Stimulated activated CD8-positive, alpha-beta memory T cell treated with anti-CD3 and anti-CD28 coated beads, Interleukin-15, amount 100 ng/mL, for 1 hour (primary cell): ENCODE measurements at regions not wholly inside any gene's neighbourhood (a gene's known extent, or its start where the extent isn't known, plus 50 kb on each side); places are given as distances from the start of the nearest gene placed in this dataset.
"Not testable (repeated sequence)": the region's sequence is repeated elsewhere in the genome, so short reads cannot be mapped to it uniquely, and the experiment has no call there.

Source experiments
- DNase-seq: peaks from one replicate; pipeline ENCODE4 v3.0.0-alpha.2; 2020; ENCODE audit warnings: low read depth

DNA sequence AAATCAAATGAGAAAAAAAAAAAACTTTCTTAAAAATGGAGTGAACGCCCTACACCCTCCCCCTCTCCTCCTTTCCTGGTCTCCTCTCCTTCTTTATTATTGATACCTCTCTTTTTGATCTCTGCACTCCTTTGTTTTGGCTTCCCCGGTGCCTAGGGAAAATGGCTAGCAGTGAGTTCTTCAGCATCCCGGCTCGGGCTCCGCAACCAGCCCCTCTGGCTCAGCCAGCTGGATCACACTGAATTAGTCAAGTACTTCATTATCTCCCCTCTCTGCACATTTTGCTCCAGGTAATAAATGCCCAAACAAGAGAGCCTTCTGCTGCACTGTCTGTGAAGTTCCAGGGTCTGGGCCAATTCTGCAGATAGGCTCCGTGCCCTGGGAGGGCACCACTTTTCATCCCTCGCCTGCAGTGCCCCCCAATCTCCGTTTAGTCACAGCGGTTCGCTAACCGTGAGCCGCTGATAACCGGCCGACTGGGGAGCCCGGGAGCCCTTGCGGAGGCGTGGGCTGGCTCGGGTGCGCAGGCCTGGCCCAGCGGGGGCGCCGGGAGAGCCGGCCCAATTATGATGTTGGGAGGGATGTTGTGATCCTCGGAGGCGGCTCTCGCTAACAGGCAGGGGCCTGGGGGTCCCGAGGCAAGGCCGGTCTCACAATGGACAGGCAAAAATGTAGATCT lies 301.9 kb downstream of the TFAP2A start:
- DNase-seq: no peak

DNA sequence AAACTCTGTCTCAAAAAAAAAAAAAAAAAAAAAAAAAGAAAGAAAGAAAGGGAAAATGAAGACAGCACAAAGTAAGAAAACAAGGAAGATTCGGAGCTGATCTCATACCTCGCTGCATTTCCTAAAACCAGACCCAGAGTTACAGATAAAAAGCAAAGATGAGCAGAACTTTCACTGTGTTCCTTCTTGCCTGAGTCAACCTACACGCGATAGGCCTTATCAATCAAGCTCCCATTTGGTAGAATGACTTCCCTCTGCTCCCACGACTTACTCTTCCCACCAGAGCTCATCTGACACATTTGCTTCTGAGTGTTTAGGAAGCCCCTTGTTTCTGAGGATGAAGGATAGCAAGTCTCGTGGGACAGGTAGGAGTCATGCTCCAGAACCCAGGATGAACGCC lies 302.9 kb downstream of the TFAP2A start:
- no peak for DNase-seq

DNA sequence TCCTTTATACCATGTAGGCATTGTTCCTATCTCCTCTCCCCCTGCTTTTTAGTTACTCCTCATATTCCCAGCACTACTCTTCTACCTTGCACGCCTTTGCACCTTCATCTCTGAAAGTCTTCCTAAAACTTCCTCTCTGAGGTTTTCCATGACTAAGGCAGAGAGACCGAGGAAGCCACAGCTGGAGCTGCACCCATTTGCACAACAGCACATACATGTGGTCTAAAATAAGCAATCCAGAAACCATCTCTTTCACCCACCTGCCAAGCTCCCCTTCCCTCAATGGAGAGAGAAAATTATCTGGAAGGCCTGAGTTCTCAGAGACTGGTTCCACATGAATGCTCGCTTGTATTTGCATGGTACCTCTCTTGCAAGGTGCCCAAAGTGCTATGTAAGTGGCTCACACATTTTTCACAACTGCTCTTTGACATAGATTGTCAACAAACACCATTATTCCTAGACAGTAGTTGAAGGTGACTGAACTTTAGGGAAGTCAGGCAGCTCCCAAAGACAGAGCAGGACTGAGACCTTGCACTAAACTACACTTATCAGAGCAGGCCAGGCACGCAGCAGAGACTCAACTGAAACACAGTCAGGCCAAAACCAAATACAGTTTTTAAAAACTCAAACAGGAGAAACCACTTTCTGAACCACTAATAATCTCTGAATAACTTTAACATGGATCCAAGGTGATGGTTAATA lies 313.2 kb downstream of the TFAP2A start:
- DNase-seq: no peak

DNA sequence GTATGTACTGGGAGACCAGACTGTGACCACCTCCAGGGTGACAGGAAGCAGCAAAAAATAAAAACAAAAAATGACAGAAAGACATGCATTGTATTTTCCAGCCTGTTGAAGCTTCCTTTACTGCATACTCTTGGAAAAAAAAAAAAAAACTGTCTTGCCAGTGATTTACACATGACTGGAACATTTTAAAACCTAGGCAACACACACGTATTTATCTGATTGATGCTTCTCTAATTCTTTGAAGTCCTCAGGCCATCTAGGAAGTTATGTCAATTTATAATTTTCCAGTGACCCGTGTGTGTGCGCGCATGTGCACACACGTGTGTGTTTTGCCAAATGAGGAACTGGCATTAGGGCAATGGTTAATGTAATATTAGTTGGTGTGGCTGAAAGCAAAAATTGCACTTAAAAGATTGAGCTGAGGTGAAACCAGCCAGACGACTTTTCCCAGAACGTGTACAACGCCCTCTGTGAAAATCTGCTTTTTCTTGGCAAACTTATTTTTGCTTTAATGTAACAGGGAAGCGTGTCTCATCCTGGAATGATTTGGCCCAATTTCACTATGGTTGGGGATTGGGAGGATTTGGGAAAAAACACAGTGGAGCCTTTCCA lies 315.2 kb downstream of the TFAP2A start:
- DNase-seq: no peak

DNA sequence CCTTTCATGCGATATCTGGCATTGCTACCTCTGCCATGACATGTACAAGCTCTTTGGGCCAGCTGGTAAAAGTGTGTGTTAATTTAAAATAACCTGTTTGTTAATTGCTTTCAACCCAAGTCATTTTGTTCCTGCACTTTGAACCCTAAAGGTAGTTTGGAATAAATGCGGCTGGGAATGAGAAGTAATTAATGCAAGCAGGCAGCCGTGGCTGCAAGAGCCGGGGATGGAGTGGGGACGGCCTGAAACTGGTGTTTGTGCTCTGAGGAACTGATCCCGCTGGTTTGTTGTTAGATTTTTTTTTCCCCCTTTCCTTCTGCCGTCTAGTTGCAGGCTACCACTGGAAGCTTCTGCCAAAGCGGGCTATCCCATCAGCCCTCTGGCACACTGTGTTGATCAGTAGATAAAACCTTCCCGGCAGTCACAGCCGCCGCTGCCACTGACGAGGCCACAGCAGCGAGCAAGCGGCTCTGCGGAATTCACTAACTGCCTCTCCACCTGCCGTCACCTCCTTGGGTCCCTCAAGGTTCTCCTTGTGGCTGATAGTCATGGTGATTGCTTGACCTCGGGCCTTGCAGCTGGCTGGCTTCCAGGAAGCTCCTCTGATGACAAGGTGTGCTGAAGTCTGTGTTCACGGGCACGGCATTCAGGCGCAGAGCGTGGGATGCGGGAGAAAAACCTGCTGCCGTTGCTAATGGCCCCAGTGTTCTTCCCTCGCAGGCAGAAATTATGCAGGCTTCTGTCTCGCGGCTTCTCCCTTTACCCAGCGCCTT lies 315.9 kb downstream of the TFAP2A start:
- no peak for DNase-seq

DNA sequence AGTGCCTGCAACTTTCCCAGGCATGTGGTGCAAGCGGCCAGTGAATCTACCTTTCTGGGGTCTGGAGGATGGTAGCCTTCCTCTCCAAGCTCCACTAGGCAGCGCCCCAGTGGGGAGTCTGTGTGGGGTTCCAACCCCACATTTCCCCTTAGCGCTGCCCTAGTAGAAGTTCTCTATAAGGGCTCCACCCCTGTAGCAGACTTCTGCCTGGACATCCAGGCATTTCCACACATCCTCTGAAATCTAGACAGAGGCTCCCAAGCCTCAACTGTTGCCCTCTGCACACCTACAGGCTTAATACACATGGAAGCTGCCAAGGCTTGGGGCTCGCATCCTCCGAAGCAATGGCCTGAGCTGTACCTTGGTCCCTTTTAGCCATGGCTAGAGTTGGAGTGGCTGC lies 321.6 kb downstream of the TFAP2A start:
- DNase-seq: no peak

DNA sequence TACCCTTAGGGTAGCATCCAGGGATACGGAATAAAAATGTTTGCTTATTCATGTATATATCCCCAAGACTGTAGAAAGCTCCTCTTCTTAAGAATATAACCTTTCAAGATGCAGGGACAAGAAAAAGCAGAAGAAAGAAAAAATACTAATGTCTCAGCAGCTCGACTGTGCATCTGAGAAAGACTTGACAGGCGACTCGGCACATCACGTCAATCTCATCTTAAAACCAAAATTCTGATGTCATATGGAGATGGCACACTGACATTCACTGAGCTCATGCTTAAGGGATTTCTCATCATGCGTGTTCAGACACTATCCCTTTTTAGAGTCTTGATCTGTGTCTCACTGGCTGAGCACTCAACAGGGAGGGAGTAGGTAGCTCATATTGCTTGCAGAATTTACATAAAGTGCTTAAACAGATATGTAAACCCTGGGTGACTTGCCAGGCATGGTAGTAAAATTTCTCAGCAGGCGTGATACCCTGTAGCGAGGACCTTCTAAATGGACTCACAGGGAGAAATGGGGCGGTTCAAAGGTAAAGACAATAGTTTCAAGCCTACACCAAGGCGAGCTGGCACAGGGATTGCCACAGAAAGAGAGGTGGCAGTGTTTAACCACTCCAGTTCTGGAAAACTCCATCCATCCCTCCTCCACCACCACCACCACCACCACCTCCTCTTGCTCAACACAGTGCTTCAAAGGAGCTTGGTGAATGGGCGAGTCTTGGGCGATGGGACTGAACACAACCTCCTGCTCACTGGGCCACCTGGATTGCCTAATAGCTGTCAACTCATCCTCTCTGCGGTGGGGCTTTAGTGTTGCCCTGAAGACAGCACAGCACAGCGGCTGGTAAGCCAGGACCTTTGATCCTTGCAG lies 330.5 kb downstream of the TFAP2A start:
- DNase-seq: no peak

DNA sequence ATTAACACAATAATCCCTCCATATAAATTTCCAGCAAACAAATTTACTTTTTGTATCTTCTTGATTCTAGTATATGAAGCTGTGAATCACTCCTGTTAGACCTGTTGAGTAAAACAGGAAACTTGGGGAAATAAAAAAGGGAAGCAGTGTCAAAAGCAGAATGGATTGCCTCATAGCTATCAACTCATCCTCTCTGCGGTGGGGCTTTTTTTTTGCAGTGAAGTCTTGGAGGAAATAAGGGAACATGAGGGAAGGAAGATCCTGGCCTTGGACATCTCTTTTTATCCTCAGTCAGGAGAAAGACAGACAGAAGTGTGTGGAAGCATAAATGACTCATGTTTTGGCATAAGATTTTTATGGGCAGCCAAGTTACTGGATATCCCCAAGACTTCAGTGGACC lies 332.5 kb downstream of the TFAP2A start:
- no peak for DNase-seq

DNA sequence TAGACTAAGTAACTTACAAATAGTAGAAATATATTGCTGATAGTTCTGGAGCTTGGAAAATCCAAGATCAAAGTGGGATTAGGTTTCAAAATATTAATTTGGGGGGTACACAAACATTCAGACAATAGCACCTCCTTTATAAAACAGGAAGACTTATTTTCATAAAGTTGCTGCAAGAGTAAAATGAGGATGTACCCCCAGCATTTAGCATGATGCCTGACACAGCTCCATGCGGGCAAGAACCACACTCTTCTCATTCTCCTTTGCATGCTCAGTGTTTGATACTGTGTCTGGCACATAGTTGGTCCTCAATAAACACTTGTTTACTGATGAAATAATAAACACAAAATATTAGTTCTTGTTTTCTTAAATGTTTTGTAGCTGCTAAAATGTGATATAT lies 332.9 kb downstream of the TFAP2A start:
- no peak for DNase-seq

DNA sequence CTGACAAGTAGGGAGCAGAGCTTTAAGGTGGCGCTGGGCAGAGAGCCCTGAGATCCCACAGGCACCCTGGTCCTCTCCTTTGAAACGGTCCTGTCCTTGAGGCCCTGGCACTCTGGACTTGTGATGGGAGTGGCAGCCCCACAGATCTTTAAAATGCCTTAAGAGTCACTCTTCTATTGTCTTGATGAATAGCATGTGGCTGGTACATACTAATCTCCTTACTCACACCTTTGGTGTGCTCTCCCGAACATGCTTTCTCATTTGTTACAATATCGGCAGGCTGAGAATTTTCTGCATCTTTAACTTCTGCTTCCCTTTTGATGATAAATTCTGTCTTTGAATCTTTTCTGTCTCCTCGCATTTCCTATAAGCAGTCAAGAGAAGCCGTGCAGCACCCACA lies 333.8 kb downstream of the TFAP2A start:
- DNase-seq: no peak

DNA sequence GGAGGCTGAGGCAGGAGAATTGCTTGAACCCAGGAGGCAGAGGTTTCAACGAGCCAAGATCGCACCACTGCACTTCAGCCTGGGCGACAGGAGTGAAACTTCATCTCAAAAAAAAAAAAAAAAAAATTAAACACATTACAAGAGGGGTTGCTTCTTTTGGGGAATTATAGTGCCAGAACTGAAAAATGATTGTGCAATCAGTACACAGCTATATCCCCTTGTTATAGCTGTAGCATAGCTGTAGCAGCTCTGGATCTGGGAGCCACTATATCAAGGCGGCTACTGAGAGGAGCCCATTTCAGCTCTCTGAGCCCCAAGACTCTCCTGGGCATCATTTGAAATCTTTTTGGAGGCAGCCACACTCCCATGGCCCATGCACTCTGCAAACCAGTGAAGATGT lies 334.3 kb downstream of the TFAP2A start:
- DNase-seq: no peak

DNA sequence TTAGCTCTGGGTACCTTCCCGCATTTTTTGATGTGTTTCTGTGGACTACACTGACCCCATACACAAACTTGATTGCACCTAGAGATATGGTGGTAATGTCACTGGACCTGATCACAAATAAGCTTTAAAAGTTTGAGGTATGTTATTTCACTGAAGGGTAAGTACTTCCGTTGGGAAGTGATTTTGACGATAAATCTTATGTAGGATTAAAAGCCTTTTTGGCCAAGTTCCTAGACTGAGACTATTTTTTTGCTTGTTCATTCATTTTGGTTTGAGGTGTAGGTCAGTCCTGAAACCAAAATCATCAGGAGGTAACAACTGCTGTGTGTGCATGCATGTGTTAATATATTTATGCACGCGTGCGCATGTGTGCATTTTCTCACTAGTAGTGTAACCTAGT lies 336.3 kb downstream of the TFAP2A start:
- DNase-seq: no peak

DNA sequence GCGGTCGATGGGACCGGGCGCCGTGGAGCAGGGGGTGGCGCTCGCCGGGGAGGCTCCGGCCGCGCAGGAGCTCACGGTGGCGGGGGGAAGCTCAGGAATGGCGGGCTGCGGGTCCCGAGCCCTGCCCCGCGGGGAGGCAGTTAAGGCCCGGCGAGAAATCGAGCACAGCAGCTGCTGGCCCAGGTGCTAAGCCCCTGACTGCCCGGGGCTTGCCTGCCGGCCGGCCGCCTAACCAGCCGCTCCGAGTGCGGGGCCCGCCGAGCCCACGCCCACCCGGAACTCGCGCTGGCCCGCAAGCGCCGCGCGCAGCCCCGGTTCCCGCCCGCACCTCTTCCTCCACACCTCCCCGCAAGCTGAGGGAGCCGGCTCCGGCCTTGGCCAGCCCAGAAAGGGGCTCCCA lies 340.1 kb downstream of the TFAP2A start:
- not testable (repeated sequence) for DNase-seq

DNA sequence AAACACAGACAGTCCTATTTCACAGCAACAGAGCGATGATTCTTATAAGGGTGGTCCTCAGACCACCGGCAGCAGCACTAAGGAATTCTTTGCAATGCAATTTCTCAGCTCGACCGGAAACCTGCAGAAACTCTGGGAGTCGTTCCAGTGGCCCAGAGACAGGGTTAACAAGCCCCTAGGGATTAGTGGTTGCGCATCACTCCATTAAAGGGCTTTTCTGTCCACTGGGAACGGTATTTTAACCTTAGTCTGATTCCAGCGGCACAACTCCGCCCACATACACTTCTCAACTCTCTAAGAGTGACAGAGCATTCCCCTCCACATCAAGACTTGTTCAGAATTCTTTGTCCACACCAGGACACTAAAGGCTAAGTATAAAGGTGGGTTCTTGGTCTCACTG lies 341.5 kb downstream of the TFAP2A start:
- no peak for DNase-seq

DNA sequence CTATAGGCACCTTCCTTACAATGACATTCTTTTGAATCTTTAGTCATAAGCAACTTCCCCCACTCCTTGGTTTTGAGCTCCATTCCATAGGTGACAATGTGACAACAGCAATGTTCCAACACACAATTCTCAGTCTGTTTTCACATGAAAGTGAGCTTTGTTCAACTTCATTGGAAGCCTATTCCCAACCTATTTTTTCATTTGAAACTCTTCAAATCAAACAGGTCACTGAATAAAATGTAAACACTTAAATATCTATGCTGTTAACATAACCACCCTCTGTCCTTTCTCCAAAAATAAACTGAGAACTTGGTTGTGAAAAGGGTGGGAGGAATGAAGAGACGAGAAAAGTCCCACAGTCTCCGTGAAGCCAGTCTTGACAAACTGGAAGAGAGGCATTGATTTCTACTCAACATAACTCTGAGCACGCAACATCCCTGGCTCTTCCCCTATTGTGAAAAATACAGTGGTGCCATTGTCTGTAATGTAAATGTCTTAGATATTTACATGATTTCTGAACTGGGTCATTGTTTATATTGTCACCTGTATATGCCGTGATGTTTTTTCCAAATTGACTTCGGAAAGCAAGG lies 343.1 kb downstream of the TFAP2A start:
- DNase-seq: no peak

DNA sequence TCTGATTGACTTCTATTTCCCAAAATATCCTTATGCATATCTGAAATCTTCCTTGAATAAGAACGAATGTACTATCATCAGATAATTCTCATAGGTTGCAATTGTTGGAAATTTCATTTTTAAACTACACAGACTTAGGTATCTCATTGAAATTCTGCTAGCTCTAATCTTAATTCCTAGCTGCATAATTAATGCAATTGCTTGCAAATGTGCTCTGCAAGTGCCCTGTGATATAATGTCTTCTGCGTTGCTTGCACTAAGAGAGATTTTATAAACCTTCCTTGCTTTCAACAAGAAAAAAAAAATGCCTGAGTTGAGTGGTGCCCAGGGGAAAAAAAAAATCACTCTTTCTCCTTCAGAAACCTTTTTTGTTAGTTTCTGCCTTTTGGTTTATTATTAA lies 354.9 kb downstream of the TFAP2A start:
- no peak for DNase-seq

DNA sequence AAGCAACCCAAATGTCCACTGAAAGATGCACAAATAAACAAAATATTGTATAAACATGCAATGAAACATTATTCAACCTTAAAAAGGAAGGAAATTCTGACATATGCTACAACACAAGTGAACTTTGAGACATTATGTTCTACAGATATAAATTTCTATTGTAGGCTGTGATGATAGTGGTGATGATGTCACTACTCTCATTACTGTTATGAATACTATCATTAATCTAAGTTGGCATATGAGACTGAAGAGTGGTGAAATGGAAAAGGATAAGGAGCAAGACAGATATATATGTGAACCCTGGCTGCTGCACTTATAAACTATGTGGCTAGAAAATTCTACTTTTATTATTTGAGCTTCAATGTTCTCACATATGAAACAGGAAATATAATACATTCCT lies 360.2 kb downstream of the TFAP2A start:
- no peak for DNase-seq

DNA sequence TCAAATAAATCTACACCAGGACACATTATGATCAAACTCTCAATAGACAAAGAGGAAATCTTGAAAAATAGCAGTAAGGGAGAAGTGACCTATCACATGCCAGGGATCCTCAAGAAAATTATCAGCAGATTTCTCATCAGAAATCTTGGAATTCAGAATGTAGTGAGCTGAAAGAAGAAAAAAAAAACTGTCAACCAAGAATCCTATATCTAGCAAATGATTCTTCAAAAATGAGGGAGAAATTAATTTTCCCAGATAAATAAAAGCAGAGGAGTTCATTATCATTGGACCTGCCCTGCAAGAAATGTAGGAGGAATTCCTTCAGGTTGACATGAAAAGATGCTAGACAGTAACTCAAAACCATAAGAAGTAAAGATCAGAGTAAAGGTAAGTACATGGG lies 363.6 kb downstream of the TFAP2A start:
- DNase-seq: no peak

DNA sequence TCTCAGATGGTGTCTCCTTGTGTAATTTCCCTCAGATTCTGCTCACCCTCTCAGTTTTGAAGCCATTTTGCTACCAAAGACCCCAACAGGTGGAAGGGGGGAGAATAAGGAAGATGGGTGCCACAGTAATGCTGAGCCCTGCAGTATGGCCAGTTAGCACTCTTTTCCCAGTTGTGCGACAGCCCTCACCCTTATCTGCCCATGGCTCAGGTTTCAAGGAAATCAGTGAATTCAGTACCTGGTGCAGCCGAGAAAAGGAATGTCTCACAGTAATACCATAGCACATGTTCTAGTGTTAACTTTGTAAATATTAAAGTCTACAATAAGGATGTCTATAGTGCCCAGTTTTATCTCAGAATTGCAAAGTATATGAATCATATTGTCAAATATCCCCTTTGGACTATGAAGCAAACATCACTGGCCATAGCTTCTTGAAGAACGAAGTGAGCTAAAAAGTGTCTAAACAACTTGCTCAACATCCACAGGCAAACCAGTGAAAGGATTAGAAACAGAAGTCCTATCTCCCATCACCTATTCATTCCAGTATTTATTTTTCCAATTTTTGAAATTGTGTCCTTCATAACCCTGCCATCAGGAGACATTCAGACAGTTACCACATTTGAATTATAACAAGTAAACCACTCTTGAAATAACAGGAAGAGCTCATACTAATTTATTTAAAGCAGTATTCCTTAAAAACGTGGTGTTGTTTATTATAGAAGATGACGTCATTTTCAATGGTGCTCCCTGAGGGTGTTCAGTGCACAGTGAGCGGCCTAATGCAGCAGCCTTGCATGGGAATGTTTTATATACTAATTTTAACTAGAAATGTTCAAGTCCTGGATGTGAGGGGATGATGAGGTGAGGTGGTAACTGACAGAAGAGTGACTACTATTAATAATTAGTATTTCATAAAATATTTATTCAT lies 366.2 kb downstream of the TFAP2A start:
- no peak for DNase-seq

DNA sequence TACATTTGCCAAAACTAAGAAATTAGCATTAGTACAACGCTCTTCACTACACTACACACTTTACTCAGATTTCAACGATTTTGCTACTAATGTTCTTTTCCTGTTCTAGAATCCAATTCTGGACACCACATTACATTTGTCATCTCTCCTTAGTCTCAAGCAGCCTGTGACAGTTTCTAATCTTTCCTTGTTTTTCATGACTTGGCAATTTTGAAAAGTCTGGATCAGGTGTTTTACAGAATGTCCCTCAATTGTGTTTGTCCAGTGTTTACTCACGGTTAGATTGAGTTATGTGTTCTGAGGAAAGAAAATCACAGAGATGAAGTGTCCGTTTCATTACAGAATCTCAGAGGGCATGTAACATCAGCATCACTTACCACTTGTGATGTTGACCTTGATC lies 372.6 kb downstream of the TFAP2A start:
- no peak for DNase-seq
